Kidney (tissue), 13 donors: ENCODE measurements at regions not wholly inside any gene's neighbourhood (a gene's known extent, or its start where the extent isn't known, plus 50 kb on each side); places are given as distances from the start of the nearest gene placed in this dataset.
"Not testable (repeated sequence)": the region's sequence is repeated elsewhere in the genome, so short reads cannot be mapped to it uniquely, and the experiment has no call there.

Source experiments
- DNase-seq, 5 donors: peaks; one replicate each; pipeline ENCODE4 v3.0.0-alpha.2; 2013 to 2020
- FAIRE-seq: peaks from 2 replicates; lab custom pipeline; 2012; peaks lifted over from hg19 to GRCh38; lab: Jason Lieb, UNC
- H3K27ac ChIP-seq, 2 donors: one replicate each; pipeline ENCODE4 v1.7.0; 2013; ENCODE audit warnings: low read depth in 2 of 2, low read length in 2 of 2, inconsistent platforms in 1 of 2
- H3K27me3 ChIP-seq: one replicate; pipeline ENCODE4 v1.7.1; 2013; ENCODE audit warnings: low read length, inconsistent platforms; ENCODE audit not compliant: control insufficient read depth, insufficient read depth
- H3K36me3 ChIP-seq, 3 donors: one replicate each; pipeline versions ENCODE4 v1.7.0 to v1.7.1; 2013; ENCODE audit warnings: low read length in 3 of 3, control low read depth in 1 of 3, inconsistent platforms in 1 of 3; ENCODE audit not compliant: insufficient read depth in 3 of 3, control insufficient read depth in 2 of 3
- H3K4me1 ChIP-seq, 3 donors: one replicate each; pipeline versions ENCODE4 v1.7.0 to v1.7.1; 2013; ENCODE audit warnings: low read length in 3 of 3, inconsistent platforms in 1 of 3, low read depth in 1 of 3; ENCODE audit not compliant: control insufficient read depth in 2 of 3, insufficient read depth in 2 of 3
- H3K4me3 ChIP-seq, 3 donors: one replicate each; pipeline versions ENCODE4 v1.7.0 to v1.8.1; 2013; ENCODE audit warnings: low read length in 3 of 3, control low read depth in 1 of 3, inconsistent platforms in 1 of 3
- H3K9ac ChIP-seq, 3 donors: one replicate each; pipeline versions ENCODE4 v1.7.0 to v1.7.1; 2013; ENCODE audit warnings: low read length in 3 of 3, control low read depth in 1 of 3, inconsistent platforms in 1 of 3
- H3K9me3 ChIP-seq, 3 donors: one replicate each; pipeline versions ENCODE4 v1.7.0 to v1.7.1; 2013; ENCODE audit warnings: low read length in 3 of 3, control low read depth in 1 of 3, inconsistent platforms in 1 of 3; ENCODE audit not compliant: control insufficient read depth in 2 of 3, insufficient read depth in 1 of 3
- intact Hi-C: fragments of 100-400 bp; cut with DNase I; formaldehyde crosslinking; loops from one replicate; pipeline ENCODE4 v1.11.1; 2022
- TF ChIP-seq, protein P1 (sequence below): IDR thresholded peaks from 3 replicates; pipeline ENCODE4 v1.5.1; 2012; ENCODE audit warnings: mild to moderate bottlenecking, moderate library complexity, borderline replicate concordance; ENCODE audit not compliant: insufficient read depth; ENCODE audit errors: extremely low read depth
- donor health status: control.
- donor health status: control.
- donor health status: control.
- donor health status: control.
- donor health status: control.
- donor health status: DM: yes; HTN: yes; CAD: no.
- donor health status: Normal renal cell carcinoma (clear cell type).

DNA sequence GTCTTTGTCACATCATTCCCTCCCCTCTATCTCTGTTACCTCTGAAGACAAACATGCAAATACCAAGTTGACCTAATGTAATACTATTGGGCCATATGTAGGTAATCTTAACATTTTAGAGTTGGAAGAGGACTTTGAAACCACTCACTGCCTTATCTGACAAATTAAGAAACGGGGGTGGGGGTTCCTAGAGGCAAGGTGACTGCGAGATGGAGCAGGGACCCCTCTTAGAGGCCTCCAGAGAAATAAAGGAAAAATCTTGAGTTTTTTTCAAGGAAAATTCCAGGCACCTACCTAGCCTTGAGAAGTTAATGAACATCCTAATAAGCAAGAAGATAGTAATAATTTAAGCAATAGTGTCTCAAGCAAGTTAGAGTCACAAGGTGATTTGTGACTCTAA lies 270.8 kb downstream of the CD83 start:
- no peaks in the 10 kb centered on the region for H3K27me3 ChIP-seq
- no peak overlapping the region for H3K4me3 ChIP-seq
- intact Hi-C loops: no loop called here
- no peaks in the 10 kb centered on the region for H3K9me3 ChIP-seq
- FAIRE-seq (no peak), DNase-seq (no peak)
- H3K9ac ChIP-seq: no peak overlapping the region
- TF ChIP-seq, protein P1, sequence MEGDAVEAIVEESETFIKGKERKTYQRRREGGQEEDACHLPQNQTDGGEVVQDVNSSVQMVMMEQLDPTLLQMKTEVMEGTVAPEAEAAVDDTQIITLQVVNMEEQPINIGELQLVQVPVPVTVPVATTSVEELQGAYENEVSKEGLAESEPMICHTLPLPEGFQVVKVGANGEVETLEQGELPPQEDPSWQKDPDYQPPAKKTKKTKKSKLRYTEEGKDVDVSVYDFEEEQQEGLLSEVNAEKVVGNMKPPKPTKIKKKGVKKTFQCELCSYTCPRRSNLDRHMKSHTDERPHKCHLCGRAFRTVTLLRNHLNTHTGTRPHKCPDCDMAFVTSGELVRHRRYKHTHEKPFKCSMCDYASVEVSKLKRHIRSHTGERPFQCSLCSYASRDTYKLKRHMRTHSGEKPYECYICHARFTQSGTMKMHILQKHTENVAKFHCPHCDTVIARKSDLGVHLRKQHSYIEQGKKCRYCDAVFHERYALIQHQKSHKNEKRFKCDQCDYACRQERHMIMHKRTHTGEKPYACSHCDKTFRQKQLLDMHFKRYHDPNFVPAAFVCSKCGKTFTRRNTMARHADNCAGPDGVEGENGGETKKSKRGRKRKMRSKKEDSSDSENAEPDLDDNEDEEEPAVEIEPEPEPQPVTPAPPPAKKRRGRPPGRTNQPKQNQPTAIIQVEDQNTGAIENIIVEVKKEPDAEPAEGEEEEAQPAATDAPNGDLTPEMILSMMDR: no peak
- no peaks in the 10 kb centered on the region for H3K36me3 ChIP-seq
- H3K4me1 ChIP-seq: peaks cover 0 to 3% (median 0%) of the 10 kb centered on the region in 3 donors
- no peak overlapping the region for H3K27ac ChIP-seq

DNA sequence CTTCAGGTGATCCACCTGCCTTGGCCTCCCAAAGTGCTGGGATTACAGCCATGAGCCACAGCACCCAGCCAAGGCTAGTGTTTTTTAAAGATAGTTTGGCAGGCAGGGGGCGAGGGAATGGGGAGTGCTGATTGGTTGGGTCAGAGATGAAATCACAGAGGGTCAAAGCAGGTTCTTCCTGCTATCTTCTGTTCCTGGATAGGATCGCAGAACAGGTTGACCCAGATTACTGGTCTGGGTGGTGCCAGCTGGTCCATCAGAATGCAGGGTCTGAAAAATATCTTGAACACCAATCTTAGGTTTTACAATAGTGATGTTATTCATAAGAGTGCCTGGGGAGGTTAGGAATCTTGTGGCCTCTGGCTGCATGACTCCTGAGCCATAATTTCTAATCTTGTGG lies 272.2 kb downstream of the CD83 start:
- H3K27ac ChIP-seq, H3K9ac ChIP-seq, intact Hi-C loops, H3K4me1 ChIP-seq, DNase-seq, H3K4me3 ChIP-seq, H3K9me3 ChIP-seq, H3K27me3 ChIP-seq, H3K36me3 ChIP-seq, FAIRE-seq: not testable (repeated sequence)

DNA sequence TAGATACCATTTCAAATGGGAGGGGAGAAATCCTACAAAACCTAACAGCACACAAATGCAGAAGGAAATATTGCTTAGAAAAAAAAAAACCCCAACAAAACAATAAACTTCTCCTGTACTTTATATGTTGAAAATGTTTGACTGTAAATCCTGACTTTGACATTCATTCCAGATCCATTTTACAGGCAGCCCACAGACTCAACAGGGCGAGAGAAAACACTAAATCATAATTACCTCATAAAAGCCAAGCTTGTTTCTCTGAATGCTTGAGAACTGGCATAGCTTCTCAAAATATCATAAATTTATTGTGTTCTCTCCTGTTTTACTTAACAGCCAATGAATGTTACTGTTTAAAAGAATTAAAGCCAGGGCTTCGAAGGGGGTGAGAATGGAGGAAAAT lies 273.2 kb downstream of the CD83 start:
- FAIRE-seq (no peak), DNase-seq (no peak)
- H3K4me3 ChIP-seq: no peak overlapping the region
- no peaks in the 10 kb centered on the region for H3K36me3 ChIP-seq
- H3K9ac ChIP-seq: no peak overlapping the region
- no peak overlapping the region for H3K27ac ChIP-seq
- intact Hi-C loops: no loop called here
- no peaks in the 10 kb centered on the region for H3K9me3 ChIP-seq
- H3K27me3 ChIP-seq: no peaks in the 10 kb centered on the region
- peaks cover 0 to 3% (median 0%) of the 10 kb centered on the region in 3 donors for H3K4me1 ChIP-seq
- TF ChIP-seq, protein P1: no peak

DNA sequence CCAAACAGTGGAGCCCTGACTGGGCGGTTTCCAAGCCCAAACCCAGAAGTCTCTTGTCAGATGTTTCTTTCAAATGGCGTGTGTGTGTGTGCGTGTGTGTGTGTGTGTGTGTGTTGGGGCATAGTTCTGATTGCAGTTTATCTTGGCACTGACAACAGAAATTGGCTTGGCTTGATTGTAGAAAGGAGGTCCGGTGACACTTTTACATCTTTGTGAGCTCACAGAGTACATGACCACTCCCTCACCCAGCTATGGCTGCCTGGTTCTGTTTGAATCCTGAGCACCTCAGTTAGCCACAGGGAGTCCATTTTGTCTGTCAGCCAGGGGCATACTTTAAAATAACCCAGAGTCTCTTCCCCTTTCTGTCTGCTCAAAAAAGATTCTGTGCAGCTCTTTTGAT lies 276.3 kb downstream of the CD83 start:
- no peak for FAIRE-seq
- no peaks in the 10 kb centered on the region for H3K27me3 ChIP-seq
- no peak overlapping the region for H3K27ac ChIP-seq
- H3K9me3 ChIP-seq: no peaks in the 10 kb centered on the region
- H3K4me1 ChIP-seq: no peaks in the 10 kb centered on the region
- no peak overlapping the region for H3K4me3 ChIP-seq
- intact Hi-C loops: no loop called here
- no peak for DNase-seq
- TF ChIP-seq, protein P1: no peak
- no peak overlapping the region for H3K9ac ChIP-seq
- no peaks in the 10 kb centered on the region for H3K36me3 ChIP-seq
